ENCODE measurements at regions not wholly inside any gene's neighbourhood (a gene's known extent, or its start where the extent isn't known, plus 50 kb on each side); places are given as distances from the start of the nearest gene placed in this dataset.

DNA sequence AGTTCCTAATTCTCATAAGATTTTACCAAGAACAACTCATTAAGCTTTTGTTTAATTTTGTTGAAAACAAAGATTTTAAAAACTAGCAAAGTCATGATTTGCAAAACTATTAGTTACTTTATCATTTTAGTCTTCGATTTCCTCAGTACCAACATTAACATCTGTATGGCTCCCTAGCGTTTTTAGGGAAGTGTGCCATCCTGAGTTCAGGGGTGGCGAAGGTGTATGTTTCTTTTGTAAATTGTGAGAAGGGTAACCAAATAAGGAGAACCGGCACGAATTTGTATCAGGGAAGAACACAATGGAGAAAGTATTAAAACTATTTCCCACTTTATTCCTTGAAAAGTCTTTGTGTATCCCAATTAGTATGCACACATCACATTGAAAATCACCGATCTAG is 419.9 kb downstream of the DSC3 start:
- TF ChIP-seq EZH2 (IDR thresholded peaks at IDR 0.05; ENCODE audit: borderline replicate concordance) (no peak), CTCF (IDR thresholded peaks at IDR 0.05; ENCODE audit: poor library complexity) (no peak), EZH2phosphoT487 (IDR thresholded peaks at IDR 0.05; ENCODE audit: low read depth, severe bottlenecking, unreplicated experiment) (no peak)

Data from hepatocyte (in vitro differentiated cells).